OCI-LY1 (cell line): ENCODE measurements at regions not wholly inside any gene's neighbourhood (a gene's known extent, or its start where the extent isn't known, plus 50 kb on each side); places are given as distances from the start of the nearest gene placed in this dataset.

Source experiments
- H2AFZ ChIP-seq: fragments of 200-600 bp; sonication (generic), shearing (Covaris generic); 2 replicates; pipeline ENCODE4 v1.6.0; 2014; ENCODE audit warnings: antibody characterized with exemption, mild to moderate bottlenecking, low read length
- H3F3A ChIP-seq: fragments of 200-600 bp; sonication (generic), shearing (Covaris generic); 2 replicates; pipeline ENCODE4 v1.6.0; 2014; ENCODE audit warnings: mild to moderate bottlenecking, antibody characterized with exemption, low read length, moderate library complexity; ENCODE audit not compliant: insufficient read depth
- H3K27ac ChIP-seq: fragments of 200-600 bp; sonication (generic); 2 replicates; pipeline ENCODE4 v1.5.1; 2014; ENCODE audit warnings: low read length, mixed run types, mild to moderate bottlenecking, low read depth; ENCODE audit not compliant: poor library complexity, severe bottlenecking
- H3K27me3 ChIP-seq: fragments of 200-600 bp; sonication (generic); 2 replicates; pipeline ENCODE4 v1.6.0; 2014; ENCODE audit warnings: antibody characterized with exemption, mild to moderate bottlenecking, low read length, moderate library complexity; ENCODE audit not compliant: insufficient read depth
- H3K36me3 ChIP-seq: fragments of 200-600 bp; sonication (generic); 2 replicates; pipeline ENCODE4 v1.6.1; 2014; ENCODE audit warnings: mild to moderate bottlenecking, antibody characterized with exemption, low read length, moderate library complexity, mixed read lengths; ENCODE audit not compliant: insufficient read depth
- H3K4me1 ChIP-seq: fragments of 200-600 bp; sonication (generic); 2 replicates; pipeline ENCODE4 v1.5.1; 2014; ENCODE audit warnings: mild to moderate bottlenecking, low read length, moderate library complexity; ENCODE audit not compliant: insufficient read depth, severe bottlenecking
- H3K4me2 ChIP-seq: fragments of 200-600 bp; sonication (generic), shearing (Covaris generic); 2 replicates; pipeline ENCODE4 v1.6.1; 2014; ENCODE audit warnings: low read length
- H3K4me3 ChIP-seq: fragments of 200-600 bp; sonication (generic); 2 replicates; pipeline ENCODE4 v1.5.1; 2014; ENCODE audit warnings: low read length, low read depth, mild to moderate bottlenecking, mixed read lengths; ENCODE audit not compliant: poor library complexity, severe bottlenecking
- H3K79me2 ChIP-seq: fragments of 200-600 bp; shearing (Covaris generic); 2 replicates; pipeline ENCODE4 v1.6.1; 2016; ENCODE audit warnings: mixed run types, low read length, mixed read lengths; ENCODE audit not compliant: insufficient read depth
- H3K9ac ChIP-seq: fragments of 200-600 bp; sonication (generic), shearing (Covaris generic); 2 replicates; pipeline ENCODE4 v1.6.1; 2014; ENCODE audit warnings: mild to moderate bottlenecking, low read length, mixed read lengths
- H3K9me2 ChIP-seq: fragments of 200-600 bp; sonication (generic), shearing (Covaris generic); 2 replicates; pipeline ENCODE4 v1.6.1; 2014; ENCODE audit warnings: low read depth, mild to moderate bottlenecking, low read length, mixed read lengths
- H3K9me3 ChIP-seq: fragments of 200-600 bp; shearing (Covaris generic); 2 replicates; pipeline ENCODE4 v1.6.1; 2014; ENCODE audit warnings: low read length, mixed read lengths
- H4K20me1 ChIP-seq: fragments of 200-600 bp; sonication (generic), shearing (Covaris generic); 2 replicates; pipeline ENCODE4 v1.6.0; 2016; ENCODE audit warnings: mild to moderate bottlenecking, low read length; ENCODE audit not compliant: insufficient read depth
- CTCF ChIP-seq: fragments of 200-600 bp; sonication (generic), shearing (Covaris generic); IDR thresholded peaks from 2 replicates; pipeline ENCODE4 v1.5.1; 2017; ENCODE audit warnings: mild to moderate bottlenecking, antibody characterized with exemption, low read length, moderate library complexity, mixed read lengths
- EZH2 ChIP-seq: fragments of 200-600 bp; sonication (generic), shearing (Covaris generic); IDR thresholded peaks from 2 replicates; pipeline ENCODE4 v1.8.0; 2017; ENCODE audit warnings: borderline replicate concordance, mixed run types, mild to moderate bottlenecking, antibody characterized with exemption, low read length, moderate library complexity, mixed read lengths

GRCh38 chr2:71797035-71797810 is 343.9 kb downstream of the DYSF start:
- Histone ChIP-seq H3K4me3 (no peak overlapping the region), H3F3A (no peaks in the 10 kb centered on the region), H2AFZ (no peak overlapping the region), H3K27ac (no peak overlapping the region), H3K36me3 (no peaks in the 10 kb centered on the region), H3K79me2 (no peaks in the 10 kb centered on the region), H3K9ac (no peak overlapping the region), H3K9me3 (no peaks in the 10 kb centered on the region), H3K9me2 (no peaks in the 10 kb centered on the region), H4K20me1 (no peaks in the 10 kb centered on the region), H3K27me3 (peaks cover 4% of the 10 kb centered on the region; the same call in 1 of the 2 replicates), H3K4me2 (no peak overlapping the region), H3K4me1 (no peaks in the 10 kb centered on the region)
- no peak for TF ChIP-seq CTCF
- TF ChIP-seq EZH2 = no peak

GRCh38 chr2:71796174-71796593 is 342.8 kb downstream of the DYSF start:
- H3K36me3 ChIP-seq = no peaks in the 10 kb centered on the region
- TF ChIP-seq EZH2 = no peak
- no peak for TF ChIP-seq CTCF
- peaks cover 6% of the 10 kb centered on the region; the same call in 1 of the 2 replicates for H3K27me3 ChIP-seq
- H3K9me3 ChIP-seq = no peaks in the 10 kb centered on the region
- H3K79me2 ChIP-seq = no peaks in the 10 kb centered on the region
- H3K4me2 ChIP-seq = no peak overlapping the region
- no peak overlapping the region for H3K9ac ChIP-seq
- H3K4me1 ChIP-seq = no peaks in the 10 kb centered on the region
- H4K20me1 ChIP-seq = no peaks in the 10 kb centered on the region
- H2AFZ ChIP-seq = no peak overlapping the region
- H3K9me2 ChIP-seq = no peaks in the 10 kb centered on the region
- no peak overlapping the region for H3K27ac ChIP-seq
- no peaks in the 10 kb centered on the region for H3F3A ChIP-seq
- H3K4me3 ChIP-seq = no peak overlapping the region

- H3K36me3 ChIP-seq = no peaks in the 10 kb centered on the region
- H3K4me2 ChIP-seq = no peak overlapping the region
- no peaks in the 10 kb centered on the region for H3K9me2 ChIP-seq
- no peaks in the 10 kb centered on the region for H3K9me3 ChIP-seq
- H2AFZ ChIP-seq = no peak overlapping the region
- H3K4me3 ChIP-seq = no peak overlapping the region
- H3F3A ChIP-seq = no peaks in the 10 kb centered on the region
- TF ChIP-seq CTCF = no peak
- no peaks in the 10 kb centered on the region for H3K4me1 ChIP-seq
- H4K20me1 ChIP-seq = no peaks in the 10 kb centered on the region
- H3K27me3 ChIP-seq = peaks cover 6% of the 10 kb centered on the region; the same call in 1 of the 2 replicates
- no peaks in the 10 kb centered on the region for H3K79me2 ChIP-seq
- H3K9ac ChIP-seq = no peak overlapping the region
- no peak overlapping the region for H3K27ac ChIP-seq
Measured at GRCh38 chr2:71795486-71795885, 342.1 kb downstream of the DYSF start.
